ENCODE measurements at regions not wholly inside any gene's neighbourhood (a gene's known extent, or its start where the extent isn't known, plus 50 kb on each side); places are given as distances from the start of the nearest gene placed in this dataset.
"Not testable (repeated sequence)": the region's sequence is repeated elsewhere in the genome, so short reads cannot be mapped to it uniquely, and the experiment has no call there.

GRCh38 chr18:14189858-14190257 lies 57.6 kb upstream of the ZNF519 start:
- ChIA-PET CTCF (no interaction called here), POLR2A (interaction anchor here (0.6 kb wide), 1 partner anchor 11 kb away, joined by 3 read pairs; no protein-coding TSS in a partner anchor)
- H3K36me3 Mint-ChIP-seq (ENCODE audit: low read depth), result no peaks in the 10 kb centered on the region

GRCh38 chr18:14188751-14189406 lies 56.6 kb upstream of the ZNF519 start:
- H3K9me3 Mint-ChIP-seq; H3K4me1 Mint-ChIP-seq (ENCODE audit: low read depth); H3K4me1 ChIP-seq (ENCODE audit: insufficient read depth, low read length); H3K9me3 ChIP-seq (ENCODE audit: control insufficient read depth in 1 of 2, insufficient read depth in 1 of 2, low read length in 2 of 2); POLR2A ChIA-PET; H3K27ac Mint-ChIP-seq; H3K27me3 Mint-ChIP-seq; H3K27ac ChIP-seq (ENCODE audit: low read depth in 1 of 2, low read length in 2 of 2); ATAC-seq (ENCODE audit: poor library complexity); intact Hi-C loops (cut with DNase I, micrococcal nuclease); H3K27me3 ChIP-seq (ENCODE audit: control insufficient read depth in 1 of 2, insufficient read depth in 2 of 2, low read length in 2 of 2); H3K4me3 Mint-ChIP-seq; H3K36me3 ChIP-seq (ENCODE audit: insufficient read depth, low read length); CTCF ChIA-PET; H3K4me3 ChIP-seq (ENCODE audit: low read length); H3K36me3 Mint-ChIP-seq (ENCODE audit: low read depth); DNase-seq: not testable (repeated sequence)

More at GRCh38 chr18:14189858-14190257, 57.6 kb upstream of the ZNF519 start:
- H3K27me3 ChIP-seq (ENCODE audit: control insufficient read depth in 1 of 2, insufficient read depth in 2 of 2, low read length in 2 of 2), result no peaks in the 10 kb centered on the region
- no peak for DNase-seq
- H3K4me1 ChIP-seq (ENCODE audit: insufficient read depth, low read length), result no peaks in the 10 kb centered on the region
- intact Hi-C loops (cut with DNase I, micrococcal nuclease), result no loop called here
- no peak overlapping the region for H3K27ac ChIP-seq (ENCODE audit: low read depth in 1 of 2, low read length in 2 of 2)
- no peaks in the 10 kb centered on the region for H3K36me3 ChIP-seq (ENCODE audit: insufficient read depth, low read length)
- Mint-ChIP-seq H3K27me3 (no peaks in the 10 kb centered on the region), H3K4me1 (ENCODE audit: low read depth) (no peaks in the 10 kb centered on the region), H3K27ac (no peak overlapping the region), H3K4me3 (no peak overlapping the region), H3K9me3 (no peaks in the 10 kb centered on the region)
- ATAC-seq (ENCODE audit: poor library complexity), result no peak
- no peak for TF ChIP-seq CTCF (IDR thresholded peaks at IDR 0.05)
- no peaks in the 10 kb centered on the region for H3K9me3 ChIP-seq (ENCODE audit: control insufficient read depth in 1 of 2, insufficient read depth in 1 of 2, low read length in 2 of 2)
- no peak overlapping the region for H3K4me3 ChIP-seq (ENCODE audit: low read length)

Measured in CD4-positive, alpha-beta T cell (primary cell).